ENCODE measurements at regions not wholly inside any gene's neighbourhood (a gene's known extent, or its start where the extent isn't known, plus 50 kb on each side); places are given as distances from the start of the nearest gene placed in this dataset.

DNA sequence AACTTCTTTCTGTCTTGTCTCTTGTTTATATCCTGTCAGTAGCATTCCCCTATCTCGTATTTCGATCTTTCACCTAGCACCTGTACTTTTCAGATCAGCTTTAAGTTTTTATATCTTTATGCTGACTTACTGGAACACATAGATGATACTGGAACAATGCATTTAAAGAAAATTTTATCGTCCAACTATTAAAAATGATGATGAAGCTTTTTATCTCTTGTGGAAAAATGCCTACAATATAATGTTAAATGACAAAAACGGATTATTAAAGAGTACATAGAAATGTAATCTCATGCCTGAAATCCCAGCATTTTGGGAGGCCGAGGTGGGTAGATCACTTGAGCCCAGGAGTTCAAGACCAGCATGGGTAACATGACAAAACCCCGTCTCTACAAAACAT, 139.5 kb downstream of the ZPLD1 start:
- TF ChIP-seq, protein P1, sequence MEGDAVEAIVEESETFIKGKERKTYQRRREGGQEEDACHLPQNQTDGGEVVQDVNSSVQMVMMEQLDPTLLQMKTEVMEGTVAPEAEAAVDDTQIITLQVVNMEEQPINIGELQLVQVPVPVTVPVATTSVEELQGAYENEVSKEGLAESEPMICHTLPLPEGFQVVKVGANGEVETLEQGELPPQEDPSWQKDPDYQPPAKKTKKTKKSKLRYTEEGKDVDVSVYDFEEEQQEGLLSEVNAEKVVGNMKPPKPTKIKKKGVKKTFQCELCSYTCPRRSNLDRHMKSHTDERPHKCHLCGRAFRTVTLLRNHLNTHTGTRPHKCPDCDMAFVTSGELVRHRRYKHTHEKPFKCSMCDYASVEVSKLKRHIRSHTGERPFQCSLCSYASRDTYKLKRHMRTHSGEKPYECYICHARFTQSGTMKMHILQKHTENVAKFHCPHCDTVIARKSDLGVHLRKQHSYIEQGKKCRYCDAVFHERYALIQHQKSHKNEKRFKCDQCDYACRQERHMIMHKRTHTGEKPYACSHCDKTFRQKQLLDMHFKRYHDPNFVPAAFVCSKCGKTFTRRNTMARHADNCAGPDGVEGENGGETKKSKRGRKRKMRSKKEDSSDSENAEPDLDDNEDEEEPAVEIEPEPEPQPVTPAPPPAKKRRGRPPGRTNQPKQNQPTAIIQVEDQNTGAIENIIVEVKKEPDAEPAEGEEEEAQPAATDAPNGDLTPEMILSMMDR (IDR thresholded peaks at IDR 0.05) = no peak
- TF ChIP-seq ZFX (IDR thresholded peaks at IDR 0.05; ENCODE audit: borderline replicate concordance) = no peak

All from 22Rv1 (cell line).